Keratinocyte (primary cell): ENCODE measurements at regions not wholly inside any gene's neighbourhood (a gene's known extent, or its start where the extent isn't known, plus 50 kb on each side); places are given as distances from the start of the nearest gene placed in this dataset.

Source experiments
- CTCF ChIP-seq, 3 experiments: IDR thresholded peaks in 1 of 3; conservative IDR thresholded peaks in 1 of 3; optimal IDR thresholded peaks in 1 of 3; 2 replicates in 2 of 3; 3 replicates in 1 of 3; pipeline versions ENCODE3 to v1.5.1; 2011; ENCODE audit warnings: low read length in 3 of 3, mild to moderate bottlenecking in 3 of 3, moderate library complexity in 2 of 3, control low read depth in 1 of 3, inconsistent platforms in 1 of 3; ENCODE audit not compliant: insufficient read depth in 2 of 3; ENCODE audit errors: extremely low read depth in 1 of 3
- EZH2 ChIP-seq: IDR thresholded peaks from one replicate; pipeline ENCODE4 v1.6.1; 2012; ENCODE audit warnings: inconsistent platforms, mild to moderate bottlenecking, low read length, moderate library complexity

- TF ChIP-seq CTCF (optimal IDR thresholded peaks at IDR 0.05 in 1 of 3, IDR thresholded peaks at IDR 0.05 in 1 of 3, conservative IDR thresholded peaks at IDR 0.05 in 1 of 3; ENCODE audit: extremely low read depth in 1 of 3, insufficient read depth in 2 of 3, low read length in 3 of 3) (no peak), EZH2 (no peak)
Observed at GRCh38 chr14:105793836-105794235, 267.5 kb downstream of the TMEM121 start.
